GM12891 (cell line): ENCODE measurements at regions not wholly inside any gene's neighbourhood (a gene's known extent, or its start where the extent isn't known, plus 50 kb on each side); places are given as distances from the start of the nearest gene placed in this dataset.

Experiments used
- POLR2A ChIP-seq: IDR thresholded peaks from 2 replicates; pipeline ENCODE4 v1.6.1; 2011; ENCODE audit warnings: low read depth, low read length, control low read depth
- POLR2AphosphoS5 ChIP-seq: IDR thresholded peaks from 2 replicates; pipeline ENCODE4 v1.6.1; 2011; ENCODE audit warnings: low read depth, low read length, control low read depth
- TAF1 ChIP-seq: IDR thresholded peaks from 2 replicates; pipeline ENCODE4 v1.6.1; 2011; ENCODE audit warnings: low read depth, low read length, control low read depth

GRCh38 chr7:32395168-32395567 is 95.0 kb downstream of the LSM5 start:
- TF ChIP-seq TAF1 (no peak), POLR2A (no peak), POLR2AphosphoS5 (no peak)
